ENCODE measurements at regions not wholly inside any gene's neighbourhood (a gene's known extent, or its start where the extent isn't known, plus 50 kb on each side); places are given as distances from the start of the nearest gene placed in this dataset.

DNA sequence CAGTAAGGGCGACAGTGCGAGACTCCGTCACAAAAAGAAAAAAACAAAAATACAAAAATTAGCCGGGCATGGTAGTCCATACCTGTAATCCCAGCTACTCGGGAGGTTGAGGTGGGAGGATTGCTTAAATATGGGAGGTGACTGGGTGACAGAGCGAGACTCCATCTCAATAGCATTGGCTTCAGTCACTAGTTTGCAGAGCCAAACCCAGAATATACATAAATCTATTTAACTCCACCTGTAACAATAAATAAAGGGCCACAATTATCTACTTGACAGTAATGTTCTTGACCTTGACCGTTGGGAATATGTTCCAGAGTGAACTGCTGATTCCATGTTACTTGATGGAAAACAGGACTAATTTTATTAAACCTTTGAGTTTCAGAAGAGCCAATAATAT, 198.9 kb upstream of the MDGA2 start:
- DNase-seq (ENCODE audit: low read depth in 3 of 3) = no peak

DNA sequence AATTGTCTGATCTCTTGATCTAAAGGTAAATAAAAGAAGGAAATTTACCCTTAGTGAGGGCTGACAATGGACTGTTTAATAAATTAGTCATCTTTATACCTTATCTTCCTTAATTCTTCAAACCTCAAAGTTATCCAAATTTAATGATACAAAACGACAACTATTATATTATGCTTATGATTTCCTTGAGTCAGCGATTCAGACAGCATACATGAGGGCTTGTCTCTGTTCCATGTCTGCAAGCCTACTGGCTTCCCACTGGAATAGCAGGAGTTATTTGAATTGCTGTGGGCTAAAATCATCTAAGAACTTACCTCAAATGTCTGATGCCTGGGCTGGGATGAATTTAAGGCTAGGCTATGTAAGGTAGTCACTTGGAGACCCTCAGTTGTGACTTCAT, 197.2 kb upstream of the MDGA2 start:
- DNase-seq (ENCODE audit: low read depth in 3 of 3) = no peak

DNA sequence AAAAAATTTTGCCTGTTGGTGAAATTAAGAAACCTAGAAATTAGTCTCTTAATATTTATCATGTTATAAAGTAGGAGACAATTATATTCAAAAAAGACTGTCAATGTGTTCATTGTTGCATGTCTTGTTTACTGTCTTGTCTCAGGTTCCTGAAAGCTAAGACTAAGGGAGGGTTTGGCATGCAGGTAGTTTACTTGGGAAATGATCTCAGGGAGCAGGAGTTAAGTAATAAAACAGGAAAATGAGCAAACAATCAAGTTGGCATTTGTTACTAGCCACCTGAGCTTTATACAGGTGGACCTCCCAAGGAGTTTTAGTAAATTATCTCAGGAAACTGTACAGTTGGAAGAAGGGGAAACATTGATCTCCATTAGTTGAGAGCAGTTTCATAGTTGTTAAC, 188.0 kb upstream of the MDGA2 start:
- no peak for DNase-seq (ENCODE audit: low read depth in 3 of 3)

- no peak for DNase-seq (ENCODE audit: low read depth in 3 of 3)
These were observed 182.2 kb upstream of the MDGA2 start for GRCh38 chr14:47857646-47858045.

DNA sequence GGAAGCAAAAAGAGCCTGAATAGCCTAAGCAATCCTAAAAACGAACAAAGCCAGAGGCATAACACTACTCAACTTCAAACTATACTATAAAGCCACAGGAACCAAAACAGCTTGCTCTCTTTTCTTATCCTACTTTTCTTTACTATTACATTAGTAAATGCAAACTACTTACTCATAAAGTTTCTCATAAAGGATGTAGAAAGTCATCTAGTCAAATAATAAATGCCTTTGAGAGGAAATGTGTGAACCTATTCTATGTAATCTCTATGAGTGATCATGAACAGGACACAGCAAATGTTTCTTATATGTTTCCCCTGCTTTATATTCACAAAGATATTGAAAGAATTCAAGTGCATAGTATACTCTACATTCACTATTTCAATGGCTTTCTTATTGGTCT, 176.9 kb upstream of the MDGA2 start:
- DNase-seq (ENCODE audit: low read depth in 3 of 3) = no peak

GRCh38 chr14:47846008-47846407, 170.6 kb upstream of the MDGA2 start:
- DNase-seq (ENCODE audit: low read depth in 3 of 3) = no peak

DNA sequence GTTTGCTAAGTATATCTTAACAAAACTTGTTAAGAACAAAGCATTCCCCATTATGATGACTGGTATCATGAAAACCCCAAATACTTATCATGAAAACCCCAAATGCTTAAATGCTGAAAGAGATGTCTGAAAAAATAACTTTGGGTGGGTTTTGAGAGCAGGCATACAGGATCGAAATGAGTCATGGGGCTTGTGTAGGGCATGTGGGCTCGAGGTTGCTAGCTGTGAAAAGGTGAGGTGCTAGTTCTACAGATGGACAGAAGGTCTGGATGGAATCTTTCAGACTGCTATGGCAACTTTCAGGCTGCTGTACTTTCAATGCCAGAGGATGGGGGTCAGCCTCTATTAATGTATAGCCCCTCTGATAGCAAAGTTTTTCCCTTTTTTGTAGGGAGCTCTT, 167.8 kb upstream of the MDGA2 start:
- DNase-seq (ENCODE audit: low read depth in 3 of 3) = no peak

- DNase-seq (ENCODE audit: low read depth in 3 of 3) = no peak
These were observed 157.6 kb upstream of the MDGA2 start for GRCh38 chr14:47833011-47833410.

- no peak for DNase-seq (ENCODE audit: low read depth in 3 of 3)
These were observed 151.4 kb upstream of the MDGA2 start for GRCh38 chr14:47826809-47827208.

DNA sequence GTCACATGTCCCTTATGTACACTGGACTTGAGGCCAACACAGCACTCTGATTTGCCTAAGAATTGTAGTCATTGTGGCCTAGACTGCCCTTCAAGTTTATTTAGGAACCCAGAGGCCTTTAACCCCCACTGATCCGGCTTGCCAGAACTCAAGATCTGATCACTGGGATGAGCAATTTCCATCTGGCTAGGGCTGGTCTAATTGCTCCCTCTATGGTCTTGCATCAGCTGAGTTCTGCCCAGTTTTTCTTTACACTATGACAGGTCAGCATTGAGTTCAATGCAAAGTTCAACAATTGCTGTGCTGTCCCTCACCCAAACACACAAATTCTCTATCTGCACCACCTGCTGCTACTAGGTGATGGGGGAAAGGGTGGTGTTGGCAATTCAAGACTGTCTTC, 146.9 kb upstream of the MDGA2 start:
- no peak for DNase-seq (ENCODE audit: low read depth in 3 of 3)

DNA sequence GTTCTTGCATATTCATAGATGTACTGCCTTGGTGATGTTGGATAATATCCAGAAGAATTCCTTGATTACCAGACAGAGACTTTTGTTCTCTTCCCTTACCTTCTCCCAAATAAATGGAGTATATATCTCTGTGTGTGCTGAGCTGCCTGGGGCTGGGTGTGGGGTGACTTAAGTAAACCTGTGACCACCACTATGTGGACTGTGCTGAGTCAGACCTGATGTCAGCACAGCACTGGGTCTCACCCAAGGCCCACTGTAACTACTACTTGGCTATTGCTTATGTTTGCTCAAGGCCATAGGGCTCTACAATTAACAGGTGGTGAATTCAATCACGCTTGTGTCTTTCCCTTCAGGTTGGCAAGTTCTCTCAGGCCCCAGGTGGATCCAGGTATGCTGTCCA, 145.7 kb upstream of the MDGA2 start:
- no peak for DNase-seq (ENCODE audit: low read depth in 3 of 3)

- no peak for DNase-seq (ENCODE audit: low read depth in 3 of 3)
These were observed 115.1 kb upstream of the MDGA2 start for GRCh38 chr14:47790477-47790876.

- no peak for DNase-seq (ENCODE audit: low read depth in 3 of 3)
These were observed 109.7 kb upstream of the MDGA2 start for GRCh38 chr14:47785058-47785457.

- no peak for DNase-seq (ENCODE audit: low read depth in 3 of 3)
These were observed 103.2 kb upstream of the MDGA2 start for GRCh38 chr14:47778631-47779030.

GRCh38 chr14:47772652-47773051, 97.2 kb upstream of the MDGA2 start:
- DNase-seq (ENCODE audit: low read depth in 3 of 3) = no peak

DNA sequence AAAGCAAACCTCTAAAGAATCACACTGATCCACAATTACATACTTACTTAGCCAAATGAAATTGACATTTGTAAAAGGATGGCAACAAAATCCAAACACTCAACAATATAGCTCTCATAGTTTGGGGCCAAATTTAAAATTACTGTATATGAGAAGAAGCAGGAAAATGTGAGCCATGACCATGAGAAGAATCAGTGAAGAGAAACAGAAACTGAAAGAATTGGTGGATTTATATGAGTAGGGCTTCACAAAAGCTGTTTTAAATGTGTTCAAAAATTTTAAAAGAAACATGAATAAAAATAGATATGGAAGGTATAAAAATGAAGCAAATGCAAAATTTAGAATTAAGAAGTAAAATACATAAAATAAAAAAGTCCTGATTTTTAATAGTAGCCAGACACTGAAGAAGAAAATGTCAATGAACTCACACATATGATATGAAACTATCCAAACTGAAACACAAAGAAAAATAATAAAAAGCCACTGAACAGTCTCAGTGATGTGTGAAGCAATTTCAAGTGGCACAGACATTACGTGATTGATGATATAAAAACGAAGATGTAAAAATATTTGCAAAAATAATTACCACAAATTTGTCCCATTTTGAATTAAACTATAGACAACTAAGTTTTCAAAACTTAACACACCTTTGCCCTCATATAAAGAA, 87.9 kb upstream of the MDGA2 start:
- DNase-seq (ENCODE audit: low read depth in 3 of 3) = no peak

- DNase-seq (ENCODE audit: low read depth in 3 of 3) = no peak
These were observed 71.6 kb upstream of the MDGA2 start for GRCh38 chr14:47746986-47747385.

DNA sequence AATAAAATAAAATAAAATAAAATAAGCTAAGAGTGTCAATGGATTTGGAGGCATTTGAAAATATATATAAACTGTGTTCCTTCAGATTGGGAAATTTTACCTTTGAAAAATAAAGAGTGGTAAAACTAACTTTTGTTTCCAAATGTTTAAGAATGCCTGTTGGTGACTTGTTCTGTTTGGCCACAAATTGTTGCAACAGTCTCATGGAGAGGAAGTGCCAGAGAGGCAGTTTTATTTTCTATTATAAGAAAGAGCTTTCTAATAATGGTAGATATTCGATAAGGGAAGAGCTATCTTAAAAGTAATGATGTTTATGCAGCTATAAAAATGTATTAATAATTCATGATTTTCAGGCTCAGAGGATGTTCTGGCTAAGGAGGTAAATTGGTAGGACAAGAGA, 68.8 kb upstream of the MDGA2 start:
- no peak for DNase-seq (ENCODE audit: low read depth in 3 of 3)

DNA sequence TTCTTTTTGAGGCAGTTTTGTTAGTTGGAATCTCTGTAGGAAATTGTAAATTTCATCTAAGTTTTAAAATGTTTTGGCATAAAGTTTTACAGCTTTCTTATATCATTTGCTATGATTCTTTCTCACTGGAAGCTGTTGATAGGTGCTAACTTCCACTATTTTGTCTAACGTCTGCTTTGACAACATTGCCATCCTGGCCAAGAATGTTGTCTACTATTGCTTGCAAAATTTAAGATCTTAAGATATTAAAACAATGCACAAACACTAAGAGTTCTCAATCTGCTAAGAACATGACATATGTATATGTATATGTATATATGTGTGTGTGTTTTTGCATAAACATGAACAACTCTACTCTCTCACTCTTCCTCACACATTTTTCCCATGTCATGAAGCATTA, 64.1 kb upstream of the MDGA2 start:
- DNase-seq (ENCODE audit: low read depth in 3 of 3) = no peak

DNA sequence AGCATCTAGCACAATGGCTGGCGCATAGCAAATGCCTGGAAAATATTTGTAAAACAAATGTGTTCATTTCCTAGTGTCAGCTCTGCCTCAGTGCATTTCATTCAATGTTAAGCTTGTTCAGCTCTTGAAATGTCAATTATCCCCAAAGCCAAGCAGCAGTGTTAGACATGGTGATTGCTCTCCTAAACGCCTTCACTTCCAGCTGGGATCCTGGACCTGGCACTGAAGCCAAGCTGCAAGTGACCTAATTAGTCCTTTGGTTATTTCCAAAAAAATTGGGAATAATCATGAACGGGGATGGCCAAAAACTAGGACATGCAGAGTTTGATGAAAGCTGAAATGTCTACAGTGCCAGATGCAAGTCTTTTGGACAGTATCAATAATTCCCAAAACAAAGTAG, 54.9 kb upstream of the MDGA2 start:
- no peak for DNase-seq (ENCODE audit: low read depth in 3 of 3)
